HepG2 (cell line): ENCODE measurements at regions not wholly inside any gene's neighbourhood (a gene's known extent, or its start where the extent isn't known, plus 50 kb on each side); places are given as distances from the start of the nearest gene placed in this dataset.

Experiments used
- ATAC-seq: fragments of 200-7000 bp; cut with Tn5 transposase; 3 replicates; pipeline ENCODE4 v1.9.1; 2020; ENCODE audit warnings: mild to moderate bottlenecking, moderate library complexity
- BruUV-seq: library from RNA; stranded (reverse); fragments of 400-500 nt; replicated peaks from 2 replicates; lab custom pipeline; 2021; lab: Mats Ljungman, UMichigan
- CTCF ChIA-PET: fragments of 300-600 bp; formaldehyde crosslinking; extraction: SDS; loops from one replicate; lab custom pipeline; 2021; ENCODE audit warnings: low total read pairs, inconsistent platforms, low intra/inter-chr PET ratio; lab: Yijun Ruan, JAX
- POLR2A ChIA-PET: fragments of 350-600 bp; sonication (Branson Sonifier 250); formaldehyde crosslinking; loops from one replicate; lab custom pipeline; 2020; ENCODE audit warnings: antibody characterized with exemption, inconsistent platforms; lab: Yijun Ruan, JAX
- DNase-seq: peaks from one replicate; pipeline ENCODE4 v3.0.0-alpha.2; 2015; ENCODE audit warnings: low spot score
- FAIRE-seq: peaks from 3 replicates; lab custom pipeline; 2011; peaks lifted over from hg19 to GRCh38; lab: Jason Lieb, UNC
- H2AFZ ChIP-seq: one replicate; pipeline ENCODE4 v1.6.1; 2011; ENCODE audit warnings: low read length, inconsistent platforms
- H3K27ac ChIP-seq: fragments of 300-600 bp; 3 replicates; pipeline ENCODE4 v1.8.0; 2011; ENCODE audit warnings: mixed run types, mild to moderate bottlenecking, mixed read lengths, low read length, inconsistent platforms; ENCODE audit not compliant: insufficient read depth; ENCODE audit errors: extremely low read length
- H3K27me3 ChIP-seq, 2 experiments: fragments of 200-600 bp in 1 of 2; 2 replicates in 1 of 2; 3 replicates in 1 of 2; pipeline versions ENCODE4 v1.6.0 to v1.8.0; 2011; ENCODE audit warnings: low read length in 2 of 2, mild to moderate bottlenecking in 2 of 2, moderate library complexity in 2 of 2, inconsistent platforms in 1 of 2; ENCODE audit not compliant: insufficient read depth in 2 of 2, control insufficient read depth in 1 of 2
- H3K36me3 ChIP-seq, 2 experiments: fragments of 200-600 bp in 1 of 2; replicated peaks in 1 of 2; 2 replicates in 1 of 2; 3 replicates in 1 of 2; pipeline versions ENCODE4 v1.5.1 to v1.8.0; 2011; ENCODE audit warnings: low read length in 2 of 2, inconsistent platforms in 1 of 2; ENCODE audit not compliant: insufficient read depth in 2 of 2, control insufficient read depth in 1 of 2
- H3K4me1 ChIP-seq: 2 replicates; pipeline ENCODE4 v1.5.1; 2012; ENCODE audit warnings: low read length, inconsistent platforms; ENCODE audit not compliant: insufficient read depth
- H3K4me2 ChIP-seq: 2 replicates; pipeline ENCODE4 v1.6.0; 2011; ENCODE audit warnings: low read depth, low read length, inconsistent platforms
- H3K4me3 ChIP-seq, 3 experiments: fragments of 200-600 bp in 1 of 3; sonication (generic), shearing (Covaris generic) in 1 of 3; replicated peaks in 1 of 3; 2 replicates each; pipeline ENCODE4 v1.5.1; 2011 to 2016; ENCODE audit warnings: low read length in 3 of 3, inconsistent platforms in 2 of 3, low read depth in 2 of 3, mild to moderate bottlenecking in 2 of 3, control low read depth in 1 of 3, mixed read lengths in 1 of 3; ENCODE audit not compliant: insufficient read depth in 1 of 3
- H3K79me2 ChIP-seq: one replicate; pipeline ENCODE4 v1.6.1; 2011; ENCODE audit warnings: low read length, inconsistent platforms; ENCODE audit not compliant: insufficient read depth
- H3K9ac ChIP-seq: 2 replicates; pipeline ENCODE4 v1.6.0; 2011; ENCODE audit warnings: mild to moderate bottlenecking, low read depth, low read length, inconsistent platforms; ENCODE audit not compliant: insufficient read depth
- H3K9me3 ChIP-seq: 2 replicates; pipeline ENCODE4 v1.5.1; 2012; ENCODE audit warnings: mild to moderate bottlenecking, low read length
- H4K20me1 ChIP-seq: 2 replicates; pipeline ENCODE4 v1.6.0; 2011; ENCODE audit warnings: inconsistent platforms, mild to moderate bottlenecking, low read length, moderate library complexity; ENCODE audit not compliant: insufficient read depth
- ATM ChIP-seq: fragments of 450-650 bp; IDR thresholded peaks from 2 replicates; pipeline ENCODE4 v1.7.1; 2017; ENCODE audit warnings: mild to moderate bottlenecking, borderline replicate concordance
- DRAP1 ChIP-seq: IDR thresholded peaks from 2 replicates; pipeline ENCODE4 v1.6.1; 2016; ENCODE audit warnings: missing genetic modification reagents, missing compliant biosample characterization
- GRHL1 ChIP-seq: sonication (generic); formaldehyde crosslinking; conservative IDR thresholded peaks from 2 replicates; pipeline ENCODE4 v1.8.0; 2022; ENCODE audit warnings: missing genetic modification reagents
- HMG20A ChIP-seq: IDR thresholded peaks from 2 replicates; pipeline ENCODE4 v1.6.1; 2016; ENCODE audit warnings: borderline replicate concordance
- RCOR2 ChIP-seq: IDR thresholded peaks from 2 replicates; pipeline ENCODE4 v1.6.1; 2016; ENCODE audit warnings: missing biosample characterization, missing genetic modification reagents
- SOX6 ChIP-seq, 2 experiments: fragments of 450-650 bp in 1 of 2; sonication (generic) in 1 of 2; formaldehyde crosslinking in 1 of 2; IDR thresholded peaks; 2 replicates each; pipeline versions ENCODE4 v1.4.0 to v1.6.1; 2017 to 2020; ENCODE audit warnings: antibody characterized with exemption in 1 of 2, mild to moderate bottlenecking in 1 of 2, missing genetic modification reagents in 1 of 2
- TGIF2 ChIP-seq: IDR thresholded peaks from 2 replicates; pipeline ENCODE4 v1.6.1; 2016; ENCODE audit warnings: control low read depth, missing compliant biosample characterization
- YEATS4 ChIP-seq: sonication (generic); formaldehyde crosslinking; IDR thresholded peaks from 2 replicates; pipeline ENCODE4 v1.4.0; 2020; ENCODE audit warnings: missing genetic modification reagents, borderline replicate concordance
- ZC3H13 ChIP-seq: sonication (generic); formaldehyde crosslinking; IDR thresholded peaks from 2 replicates; pipeline ENCODE4 v1.8.1; 2023; ENCODE audit warnings: mild to moderate bottlenecking, missing genetic modification reagents, moderate library complexity
- ZNF251 ChIP-seq: sonication (generic); formaldehyde crosslinking; IDR thresholded peaks from 2 replicates; pipeline ENCODE4 v1.9.0; 2021; ENCODE audit warnings: mild to moderate bottlenecking, missing genetic modification reagents
- ZNF501 ChIP-seq: sonication (generic); formaldehyde crosslinking; IDR thresholded peaks from 2 replicates; pipeline ENCODE4 v1.5.1; 2020; ENCODE audit warnings: mild to moderate bottlenecking, moderate library complexity, missing genetic modification reagents
- ZNF547 ChIP-seq: sonication (generic); formaldehyde crosslinking; IDR thresholded peaks from 2 replicates; pipeline ENCODE4 v1.5.1; 2020; ENCODE audit warnings: mild to moderate bottlenecking, missing genetic modification reagents
- in situ Hi-C: cut with HindIII; loops from 2 replicates; pipeline ENCODE4 v1.10.0; 2017; ENCODE audit warnings: low pct_unique_long_range_greater_than_20kb; ENCODE audit not compliant: extremely low pct_ligation_motif_present
- intact Hi-C: fragments of 100-400 bp; cut with micrococcal nuclease; formaldehyde crosslinking; loops from one replicate; pipeline ENCODE4 v1.10.0; 2022; ENCODE audit not compliant: unreplicated experiment
- TF ChIP-seq, protein P1 (sequence below): sonication (generic); formaldehyde crosslinking; IDR thresholded peaks from 2 replicates; pipeline ENCODE4 v1.5.0; 2020; ENCODE audit warnings: missing genetic modification reagents

- TF ChIP-seq ZNF501 (CRISPR knock-in tag) (no peak), SOX6 (IDR thresholded peaks at IDR 0.05) (no peak), SOX6 (CRISPR knock-in tag; IDR thresholded peaks at IDR 0.05) (no peak), DRAP1 (CRISPR knock-in tag) (no peak), TGIF2 (CRISPR knock-in tag) (no peak), RCOR2 (no peak)
- TF ChIP-seq, all 625 proteins: peak for 0
Measured at GRCh38 chr10:8993864-8994263, 939.4 kb downstream of the GATA3 start (continued).

- H3K4me3 ChIP-seq = no peak overlapping the region
- H3K27ac ChIP-seq = no peak overlapping the region
- ATAC-seq (no peak), FAIRE-seq (no peak), DNase-seq (no peak)
- no peaks in the 10 kb centered on the region for H3K4me1 ChIP-seq
- H3K9ac ChIP-seq = no peak overlapping the region
- no peak overlapping the region for H3K4me2 ChIP-seq
- CTCF ChIA-PET = no interaction called here
- no peak for TF ChIP-seq YEATS4 (CRISPR knock-in tag)
- TF ChIP-seq GRHL1 (CRISPR knock-in tag) = no peak
- TF ChIP-seq HMG20A = no peak
- TF ChIP-seq ZC3H13 (CRISPR knock-in tag) = no peak
- TF ChIP-seq ZNF251 (CRISPR knock-in tag) = no peak
- no peak for TF ChIP-seq ATM
- TF ChIP-seq, protein P1, sequence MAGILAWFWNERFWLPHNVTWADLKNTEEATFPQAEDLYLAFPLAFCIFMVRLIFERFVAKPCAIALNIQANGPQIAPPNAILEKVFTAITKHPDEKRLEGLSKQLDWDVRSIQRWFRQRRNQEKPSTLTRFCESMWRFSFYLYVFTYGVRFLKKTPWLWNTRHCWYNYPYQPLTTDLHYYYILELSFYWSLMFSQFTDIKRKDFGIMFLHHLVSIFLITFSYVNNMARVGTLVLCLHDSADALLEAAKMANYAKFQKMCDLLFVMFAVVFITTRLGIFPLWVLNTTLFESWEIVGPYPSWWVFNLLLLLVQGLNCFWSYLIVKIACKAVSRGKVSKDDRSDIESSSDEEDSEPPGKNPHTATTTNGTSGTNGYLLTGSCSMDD (CRISPR knock-in tag) = no peak
- no peak for TF ChIP-seq ZNF547 (CRISPR knock-in tag)
- intact Hi-C loops (no loop called here), in situ Hi-C loops (no loop called here)
- H3K36me3 ChIP-seq = no peaks in the 10 kb centered on the region
- BruUV-seq = no TSS peak
- H3K79me2 ChIP-seq = no peaks in the 10 kb centered on the region
- no peak overlapping the region for H2AFZ ChIP-seq
- no peaks in the 10 kb centered on the region for H3K27me3 ChIP-seq
- POLR2A ChIA-PET = no interaction called here
- H4K20me1 ChIP-seq = no peaks in the 10 kb centered on the region
- no peaks in the 10 kb centered on the region for H3K9me3 ChIP-seq
Measured at GRCh38 chr10:8998751-8999150, 944.3 kb downstream of the GATA3 start.
